GM19023 (cell line): ENCODE measurements at regions not wholly inside any gene's neighbourhood (a gene's known extent, or its start where the extent isn't known, plus 50 kb on each side); places are given as distances from the start of the nearest gene placed in this dataset.
A peak's percentile ranks its signal among the peaks of the same experiment; 100 is the strongest.

Source experiments
- ATAC-seq: cut with Tn5 transposase; IDR thresholded peaks from one replicate; pipeline ENCODE4 v1.9.1; 2021; ENCODE audit warnings: mild to moderate bottlenecking, moderate library complexity; ENCODE audit not compliant: unreplicated experiment

DNA sequence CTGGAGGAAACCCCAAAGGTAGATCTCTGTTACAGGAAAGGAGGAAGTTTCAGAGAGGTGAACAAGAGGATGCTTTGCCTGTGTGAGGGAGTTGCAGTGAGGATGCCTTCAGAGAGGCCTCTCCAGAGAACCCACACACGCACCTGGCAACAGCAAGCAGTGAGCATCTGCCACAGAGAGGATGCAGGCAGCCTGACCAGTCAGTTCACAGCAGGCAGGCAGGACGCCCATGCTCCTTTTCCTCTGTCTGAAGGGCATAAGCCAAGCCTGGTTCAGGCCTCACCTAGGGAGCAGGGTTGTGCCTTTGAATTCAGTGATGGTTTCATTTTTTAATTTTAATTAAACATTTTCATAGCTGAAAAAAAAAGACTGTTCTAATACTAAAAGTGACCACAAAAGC, 346.0 kb upstream of the MARCKS start:
- no peak for ATAC-seq

DNA sequence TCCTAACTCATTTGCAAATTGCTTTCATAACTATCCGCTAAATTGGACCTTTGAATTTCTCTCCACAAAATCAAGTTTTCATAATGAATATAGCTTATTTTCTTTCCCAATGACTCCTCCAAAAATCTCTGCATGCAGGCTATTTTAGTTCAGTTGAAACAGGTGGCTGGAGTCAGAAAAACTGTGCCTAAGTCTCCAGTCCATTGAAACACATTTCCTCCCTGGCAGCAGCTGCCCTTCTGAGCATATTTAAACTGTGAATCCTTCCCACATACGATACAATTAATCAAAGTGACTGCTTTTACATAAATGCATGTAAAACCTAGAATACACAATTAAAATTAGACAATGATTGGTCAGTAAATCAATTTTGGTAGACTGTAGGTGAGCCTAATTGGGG, 344.6 kb upstream of the MARCKS start:
- no peak for ATAC-seq

GRCh38 chr6:113513086-113513485, 344.1 kb upstream of the MARCKS start:
- no peak for ATAC-seq

DNA sequence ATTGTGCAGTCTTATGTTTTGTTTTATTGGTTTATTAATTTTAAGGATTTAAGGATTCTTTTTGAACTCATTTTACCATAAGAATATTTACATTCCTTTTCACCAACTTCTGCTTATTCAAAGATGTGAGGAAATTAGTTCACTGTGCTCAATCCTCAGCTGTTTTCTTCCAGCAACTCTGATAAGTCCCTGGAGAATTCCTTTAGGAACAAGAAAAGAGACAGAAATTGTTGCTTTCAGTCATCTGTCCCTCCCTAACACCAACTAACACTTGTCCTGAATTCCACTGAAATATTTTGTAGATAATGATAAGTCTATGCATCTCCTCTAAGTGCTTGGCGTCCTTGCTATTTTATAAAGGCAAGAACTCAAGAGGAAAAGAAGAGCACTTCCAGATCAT, 334.8 kb upstream of the MARCKS start:
- no peak for ATAC-seq

DNA sequence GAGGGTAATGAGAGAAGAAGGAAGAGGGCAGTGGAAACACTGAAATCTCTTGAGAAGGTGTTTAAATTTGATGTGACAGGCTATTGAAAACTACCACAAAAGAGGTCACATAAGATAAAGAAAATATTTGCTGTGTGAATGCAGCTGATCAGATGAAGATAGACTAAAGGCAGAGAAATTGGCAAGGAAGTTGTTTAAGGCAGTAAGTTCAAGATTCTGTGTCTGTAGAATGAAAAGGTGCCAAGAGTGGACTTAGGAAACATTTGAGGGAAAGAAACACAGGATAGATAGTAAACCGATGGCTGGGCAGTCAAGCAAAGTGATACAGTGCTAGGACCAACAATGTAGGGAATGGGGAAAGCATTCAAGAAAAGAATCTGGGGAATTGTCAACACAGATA, 332.3 kb upstream of the MARCKS start:
- no peak for ATAC-seq

DNA sequence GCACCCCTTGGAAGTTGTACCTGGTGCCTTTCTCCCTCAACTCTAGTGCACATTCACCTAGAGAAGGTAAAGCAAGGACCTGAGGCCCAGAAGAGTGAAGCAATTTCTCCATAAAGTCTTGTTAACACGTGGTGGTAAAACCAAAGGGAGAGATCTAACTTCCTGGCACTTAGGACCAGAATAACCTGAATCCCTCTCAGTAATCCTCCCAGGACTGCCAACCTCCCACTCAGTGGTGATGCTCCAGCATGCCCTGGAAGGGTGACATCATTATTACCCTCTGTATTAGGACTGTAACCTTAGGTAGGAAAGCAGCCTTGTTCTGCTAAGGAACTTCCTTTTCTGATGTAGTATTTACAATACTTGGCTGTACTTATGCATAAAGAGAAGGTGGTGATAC, 330.6 kb upstream of the MARCKS start:
- ATAC-seq, result no peak

GRCh38 chr6:113526995-113527394, 330.1 kb upstream of the MARCKS start:
- ATAC-seq, result no peak

GRCh38 chr6:113528111-113528510, 329.0 kb upstream of the MARCKS start:
- no peak for ATAC-seq

DNA sequence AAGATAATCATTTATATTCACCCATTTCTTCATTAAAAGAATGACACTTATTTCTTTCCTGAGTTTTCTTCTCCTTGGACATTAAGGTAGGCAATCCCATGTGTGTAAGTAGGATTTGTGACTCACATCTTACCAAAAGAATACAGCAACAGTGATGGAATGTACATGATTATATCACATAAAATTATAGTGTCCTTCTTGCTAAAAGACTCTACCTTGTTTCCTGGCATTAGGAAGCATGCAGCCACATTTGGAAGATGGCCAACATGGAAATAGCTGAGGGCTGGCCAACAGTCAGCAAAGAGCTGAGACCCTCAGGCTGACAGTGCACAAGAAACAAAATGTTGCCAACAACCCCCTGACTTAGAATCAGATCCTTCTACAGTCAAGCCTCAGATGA, 327.9 kb upstream of the MARCKS start:
- ATAC-seq, result no peak

GRCh38 chr6:113529879-113530278, 327.3 kb upstream of the MARCKS start:
- ATAC-seq, result no peak

DNA sequence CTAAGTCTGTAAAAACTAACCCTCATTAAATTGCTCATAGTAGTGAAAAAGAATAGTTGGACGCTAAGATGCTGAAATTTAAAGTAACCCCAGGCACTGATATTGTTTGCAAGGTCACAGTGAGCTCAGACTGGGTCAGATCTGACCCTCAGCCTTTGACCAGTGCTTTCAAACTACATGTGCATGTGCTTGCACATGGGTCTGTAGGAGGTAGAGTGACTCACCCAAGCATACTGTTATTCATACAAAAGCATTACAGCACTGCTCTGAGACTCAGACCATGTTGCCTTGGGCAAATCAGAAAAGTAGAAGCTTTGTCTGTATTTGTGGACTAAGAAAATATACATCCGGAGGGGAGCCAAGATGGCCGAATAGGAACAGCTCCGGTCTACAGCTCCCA, 326.4 kb upstream of the MARCKS start:
- no peak for ATAC-seq

DNA sequence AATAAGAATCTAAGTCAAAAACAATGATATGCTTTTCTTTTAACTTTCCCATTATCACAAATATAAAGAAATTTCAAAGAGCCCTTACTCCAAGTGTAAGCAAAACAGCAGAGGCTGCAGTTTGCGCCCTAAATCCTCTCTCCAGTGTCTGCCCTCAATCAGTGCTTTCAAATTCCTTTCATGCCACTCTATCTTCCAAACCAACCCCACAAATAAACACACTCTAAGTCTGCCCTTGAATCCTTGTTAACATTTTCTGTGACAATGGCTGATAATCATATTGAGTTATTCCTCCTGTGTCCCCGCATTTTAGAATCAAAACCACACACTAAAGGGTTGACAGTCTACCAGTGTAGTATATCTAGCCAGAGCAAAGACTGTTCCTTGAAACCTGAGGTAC, 317.9 kb upstream of the MARCKS start:
- ATAC-seq, result no peak

DNA sequence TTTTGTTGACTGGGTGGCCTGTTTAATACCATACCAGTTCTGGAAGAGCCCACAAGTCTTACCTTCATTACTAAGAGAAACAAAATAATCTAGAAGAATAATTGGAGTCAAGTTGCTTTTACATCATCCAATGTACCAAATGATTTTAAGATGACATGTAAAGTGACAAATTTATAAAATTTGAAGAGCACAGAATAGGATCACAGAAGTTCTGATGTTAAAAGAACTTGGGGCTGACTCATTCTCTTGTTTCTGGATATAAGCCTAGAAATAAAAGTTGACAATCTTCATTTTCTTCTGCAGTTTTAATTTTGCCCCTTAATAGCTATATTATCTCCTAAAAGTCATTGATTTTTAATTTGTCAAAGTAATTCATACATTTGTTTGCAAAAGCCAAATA, 317.5 kb upstream of the MARCKS start:
- no peak for ATAC-seq

DNA sequence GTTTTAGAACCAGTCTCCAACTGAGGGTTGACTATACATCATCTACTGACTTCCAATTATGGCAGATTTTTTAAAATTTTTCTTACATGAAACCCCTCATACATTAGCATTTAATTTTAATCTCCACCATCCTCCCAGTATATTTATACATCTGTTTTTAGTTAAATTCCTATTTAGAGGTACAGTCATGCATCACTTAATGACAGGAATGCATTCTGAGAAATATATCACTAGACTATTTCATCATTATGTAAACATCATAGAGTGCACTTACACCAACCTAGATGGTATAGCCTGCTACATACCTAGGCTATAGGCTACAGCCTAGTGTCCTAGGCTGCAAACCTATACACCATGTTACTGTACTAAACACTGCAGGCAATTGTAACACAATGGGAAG, 316.7 kb upstream of the MARCKS start:
- no peak for ATAC-seq

- no peak for ATAC-seq
Measured at GRCh38 chr6:113551168-113551567, 306.0 kb upstream of the MARCKS start.

DNA sequence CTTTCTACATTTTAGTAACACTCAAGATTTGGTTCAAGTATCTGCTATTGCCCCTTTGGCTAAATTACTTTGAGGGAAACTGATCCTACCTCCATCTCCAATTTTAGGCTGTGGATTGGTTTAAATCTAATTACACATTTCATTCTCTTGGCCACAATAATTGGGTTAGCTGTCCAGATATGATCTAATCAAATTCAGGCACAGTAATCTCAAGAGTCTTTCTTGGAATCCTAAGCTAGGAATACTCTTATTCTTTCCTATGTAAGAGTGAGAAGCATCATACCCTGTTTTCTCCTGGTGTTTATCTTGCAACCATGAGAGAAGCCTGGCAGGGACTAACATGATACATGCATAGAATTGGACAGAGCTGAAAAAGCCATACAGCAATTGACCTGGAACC, 300.4 kb upstream of the MARCKS start:
- no peak for ATAC-seq

DNA sequence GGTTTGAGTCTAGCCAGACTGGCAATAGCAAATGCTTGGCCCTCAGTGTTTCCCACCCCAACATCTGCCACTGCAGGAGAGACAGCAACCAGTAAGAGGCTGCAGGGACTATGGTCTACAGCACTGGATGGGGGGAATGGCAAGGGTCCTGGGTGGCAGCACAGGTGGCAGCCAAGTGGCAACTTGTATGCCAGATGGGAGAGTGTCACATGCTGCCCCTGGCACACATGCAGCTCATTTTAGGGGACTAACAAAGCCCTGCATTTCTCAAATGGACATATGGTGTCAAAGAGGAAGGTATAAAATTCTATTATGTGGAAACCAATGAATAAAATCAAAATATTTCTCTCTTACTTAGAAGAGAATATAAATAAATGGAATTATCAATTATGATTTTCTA, 298.7 kb upstream of the MARCKS start:
- no peak for ATAC-seq

- ATAC-seq, result no peak
Measured at GRCh38 chr6:113558966-113559365, 298.2 kb upstream of the MARCKS start.

DNA sequence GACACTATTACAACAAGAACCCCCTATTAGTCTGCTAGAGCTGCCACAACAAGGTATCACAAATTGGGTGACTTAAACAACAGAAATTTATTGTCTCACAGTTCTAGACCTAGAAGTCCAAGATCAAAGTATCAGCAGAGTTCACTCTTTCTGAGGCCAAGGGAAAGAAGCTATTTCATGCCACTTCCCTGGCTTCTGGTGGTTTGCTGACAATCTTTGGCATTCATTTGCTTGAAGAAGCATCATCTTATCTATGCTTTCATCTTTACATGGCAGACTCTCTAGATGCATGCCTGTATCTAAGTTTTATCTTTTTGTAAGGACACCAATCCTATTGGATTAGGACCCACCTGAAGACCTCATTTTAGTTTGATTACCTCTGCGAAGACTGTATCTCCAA, 296.8 kb upstream of the MARCKS start:
- ATAC-seq, result no peak

DNA sequence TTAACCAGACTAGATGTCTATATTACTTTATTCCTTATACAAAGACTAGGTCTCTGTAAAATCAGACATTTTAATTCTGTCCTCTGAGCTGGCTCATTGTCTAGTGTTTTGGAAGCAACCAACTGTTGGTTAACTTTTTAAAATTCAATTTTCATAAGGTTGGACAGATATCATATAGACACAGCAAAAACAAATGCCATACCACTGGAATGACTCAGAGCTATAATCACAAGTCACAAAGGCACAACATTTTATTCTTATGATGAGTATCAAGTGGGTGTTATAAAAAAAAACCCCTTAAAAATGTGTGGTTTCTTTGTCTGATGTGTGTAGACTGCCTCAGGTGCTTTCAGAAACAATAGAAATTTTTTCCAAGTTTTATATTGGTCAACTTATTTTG, 296.2 kb upstream of the MARCKS start:
- no peak for ATAC-seq

GRCh38 chr6:113562248-113562647, 294.9 kb upstream of the MARCKS start:
- ATAC-seq, result no peak

DNA sequence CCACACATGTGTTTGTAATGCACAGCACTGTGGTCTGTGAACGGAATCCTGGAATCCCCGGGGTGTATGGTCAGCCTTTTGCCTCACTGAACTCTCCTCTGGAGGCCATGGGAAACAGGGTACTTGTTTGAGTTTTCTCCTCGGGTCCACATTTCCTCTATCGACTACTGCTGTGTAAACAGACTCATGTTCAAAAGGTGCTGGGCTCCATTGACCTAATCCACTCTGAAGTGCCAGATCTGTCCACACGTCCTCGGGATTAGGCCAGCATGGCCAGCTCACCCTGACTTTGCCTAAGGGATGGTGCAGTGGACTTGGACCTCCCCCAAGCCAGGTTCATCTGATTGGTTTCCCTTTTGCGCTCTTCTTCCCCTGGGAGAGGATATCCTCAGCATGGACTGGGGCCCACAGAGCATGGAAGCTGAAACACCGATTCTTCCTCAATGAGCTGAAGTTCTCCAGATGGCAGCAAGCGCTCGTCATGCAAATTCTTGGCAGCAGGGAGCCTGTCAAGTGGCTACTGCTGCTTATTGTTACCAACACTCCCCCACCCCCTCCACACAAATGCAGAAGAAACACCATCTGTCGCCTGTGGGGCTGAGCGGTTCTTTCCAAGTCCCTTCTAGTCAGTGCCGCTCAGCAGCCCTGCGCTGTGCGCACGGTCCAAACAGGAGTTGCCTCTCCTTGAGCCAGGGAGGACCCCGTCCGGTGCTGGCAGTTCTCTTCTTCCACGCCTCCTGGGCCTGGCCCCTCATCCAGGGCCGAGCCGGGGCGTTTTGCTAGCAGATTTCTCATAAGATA, 292.6 kb upstream of the MARCKS start:
- peak; percentile 82 for ATAC-seq

GRCh38 chr6:113565306-113565705, 291.8 kb upstream of the MARCKS start:
- no peak for ATAC-seq
